GOT3 (cell line): ENCODE measurements at regions not wholly inside any gene's neighbourhood (a gene's known extent, or its start where the extent isn't known, plus 50 kb on each side); places are given as distances from the start of the nearest gene placed in this dataset.

ENCODE experiments used
- DNase-seq: peaks from one replicate; lab custom pipeline; 2025; ENCODE audit warnings: mixed read lengths; lab: John Stamatoyannopoulos, UW

DNA sequence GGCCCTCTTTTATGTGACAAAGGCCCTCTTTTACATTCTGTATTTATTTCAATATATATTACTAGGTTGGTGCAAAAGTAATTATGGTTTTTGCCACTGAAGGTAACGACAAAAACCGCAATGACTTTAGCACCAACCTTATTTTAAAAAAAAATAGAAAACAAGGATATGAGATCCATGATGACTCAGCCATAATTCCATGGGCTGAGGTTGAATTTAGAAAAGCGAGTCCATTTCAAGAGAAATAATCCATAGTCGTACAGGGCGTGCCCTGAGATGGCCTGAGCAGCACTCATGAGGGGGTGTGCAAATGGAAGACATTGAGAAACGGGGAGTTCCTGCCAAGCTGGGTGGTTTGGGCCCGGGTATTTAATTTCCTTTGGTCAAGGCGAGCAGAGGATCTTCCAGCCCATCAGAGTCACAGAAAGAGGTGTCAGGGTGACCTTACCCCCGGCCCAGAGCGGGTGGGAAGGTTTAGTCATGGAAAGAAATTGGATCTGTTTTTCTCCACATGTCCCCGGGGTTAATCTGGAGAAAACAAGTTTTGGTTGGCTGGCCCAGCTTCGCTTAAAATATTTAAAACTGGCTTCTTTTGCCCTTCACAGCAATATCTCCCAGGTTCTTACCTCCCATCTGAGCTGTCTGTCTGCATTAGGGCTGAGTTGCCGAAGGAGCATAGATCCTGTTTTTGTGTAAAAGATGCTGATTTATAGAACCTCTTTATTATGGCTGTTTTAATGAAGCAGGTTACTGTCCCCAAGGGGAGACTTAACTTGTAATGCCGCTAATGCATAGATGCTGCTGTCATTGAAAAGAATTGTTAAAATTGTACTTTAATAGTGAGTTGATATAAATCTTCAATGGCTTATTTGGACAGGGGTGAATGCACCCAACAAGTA is 255.6 kb downstream of the PREX1 start:
- no peak for DNase-seq

DNA sequence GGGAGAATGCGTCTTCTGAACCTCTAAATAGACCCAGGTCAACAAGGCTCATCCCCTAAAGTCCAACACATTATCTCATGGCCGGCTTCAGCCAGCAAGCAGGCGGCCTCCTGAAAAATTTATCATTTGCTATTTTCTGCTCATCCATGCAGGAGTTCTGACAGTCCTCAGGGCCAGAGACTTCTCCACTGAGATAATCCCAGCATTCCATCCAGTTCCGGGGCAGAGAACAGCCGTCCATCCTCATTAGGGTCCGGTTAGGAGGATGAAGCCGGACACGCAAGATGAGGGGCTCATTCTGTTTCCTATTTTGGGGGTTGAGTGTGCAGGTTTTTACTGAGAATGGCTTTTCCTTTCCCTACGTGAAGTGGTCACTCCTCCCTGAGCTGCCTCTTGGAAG is 258.1 kb downstream of the PREX1 start:
- DNase-seq = no peak

DNA sequence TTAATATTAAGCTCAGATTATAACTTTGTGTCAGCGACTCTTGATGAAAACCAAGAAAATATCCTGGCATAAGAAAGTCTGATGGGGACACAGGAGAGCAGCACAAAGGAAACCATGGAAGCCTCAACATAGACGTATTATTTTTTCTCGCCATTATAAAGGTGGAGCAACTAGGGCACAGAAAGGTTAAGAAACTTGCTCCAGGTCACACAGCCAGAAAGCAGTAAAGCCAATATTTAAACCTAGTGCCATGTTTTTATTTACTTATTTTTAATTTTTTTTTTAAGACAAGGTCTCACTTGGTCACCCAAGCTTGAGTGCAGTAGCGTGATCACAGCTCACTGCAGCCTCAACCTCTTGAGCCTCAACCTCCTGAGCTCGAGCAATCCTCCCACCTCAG is 259.3 kb downstream of the PREX1 start:
- DNase-seq = no peak

- DNase-seq = no peak
These were observed 260.7 kb downstream of the PREX1 start for GRCh38 chr20:48567145-48567544.

DNA sequence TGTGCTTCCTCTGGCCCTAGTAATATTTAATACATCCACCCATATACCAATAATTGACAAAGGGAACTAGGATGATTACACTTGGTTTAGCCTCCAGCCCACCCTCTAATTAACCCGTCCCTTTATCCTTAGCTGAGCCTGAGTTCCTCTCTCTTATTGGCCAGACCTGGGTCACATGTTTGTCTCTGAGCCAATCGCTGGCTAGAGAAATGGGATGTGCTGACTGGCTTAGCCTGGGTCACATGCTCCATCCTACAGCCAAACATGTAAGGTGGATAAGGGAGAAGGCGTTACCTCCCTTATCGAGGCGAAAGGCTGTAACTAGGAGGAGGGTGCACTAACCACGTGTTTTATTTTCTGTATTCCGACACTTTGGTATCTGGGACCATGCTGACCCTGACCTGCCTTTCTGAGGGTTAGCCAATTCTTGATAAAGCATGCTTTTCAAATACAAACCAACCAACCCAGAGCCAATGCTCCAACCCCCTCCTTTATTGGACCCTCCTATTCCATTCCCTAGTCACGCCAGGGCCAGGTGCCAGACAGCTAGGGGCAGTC is 262.7 kb downstream of the PREX1 start:
- DNase-seq = no peak

- no peak for DNase-seq
These were observed 264.5 kb downstream of the PREX1 start for GRCh38 chr20:48563191-48563870.

DNA sequence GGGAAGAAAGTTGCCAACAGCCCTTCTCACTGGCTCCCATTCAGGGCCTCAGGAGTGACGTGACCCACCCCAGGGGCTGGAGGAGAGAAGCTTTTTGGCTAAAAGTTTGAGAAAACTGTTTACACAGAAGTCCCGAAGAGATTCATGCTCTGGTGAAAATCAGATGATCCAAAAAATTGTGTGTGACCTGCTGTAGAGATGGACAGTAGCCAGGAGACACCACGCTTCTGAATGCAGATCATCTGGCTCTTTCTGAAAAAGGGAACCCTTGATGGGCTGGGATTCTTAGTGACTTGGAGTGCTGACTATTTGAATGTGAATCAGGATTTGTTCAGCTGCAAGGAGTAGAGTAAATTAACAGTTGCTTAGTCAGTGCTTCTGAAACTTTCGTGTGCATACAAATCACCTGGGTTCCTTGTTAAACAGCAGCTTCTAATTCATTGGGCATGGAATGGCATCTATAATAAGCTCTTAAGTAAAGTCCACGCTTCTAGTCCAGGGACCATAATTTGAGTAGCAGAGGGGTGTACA is 265.1 kb downstream of the PREX1 start:
- no peak for DNase-seq

DNA sequence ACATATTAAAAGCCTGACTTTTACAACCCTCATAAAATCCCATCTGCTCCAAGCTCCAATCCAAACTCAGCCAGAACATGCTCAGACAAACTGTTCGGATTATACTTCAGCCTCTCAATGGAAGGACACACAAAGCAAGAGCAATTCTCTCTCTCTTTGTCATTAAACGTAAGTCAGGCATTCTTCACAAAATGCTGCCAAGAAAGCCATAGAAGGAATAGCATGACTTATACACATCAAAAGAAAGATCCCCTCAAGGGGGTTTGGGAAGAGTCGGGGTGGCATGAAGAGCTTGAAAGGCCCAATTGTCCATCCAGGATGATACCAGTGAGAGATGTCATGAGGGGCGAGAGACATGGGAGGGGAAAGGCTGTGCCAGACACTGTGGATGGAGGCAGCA is 268.9 kb downstream of the PREX1 start:
- no peak for DNase-seq

- no peak for DNase-seq
These were observed 270.4 kb downstream of the PREX1 start for GRCh38 chr20:48557380-48557779.

DNA sequence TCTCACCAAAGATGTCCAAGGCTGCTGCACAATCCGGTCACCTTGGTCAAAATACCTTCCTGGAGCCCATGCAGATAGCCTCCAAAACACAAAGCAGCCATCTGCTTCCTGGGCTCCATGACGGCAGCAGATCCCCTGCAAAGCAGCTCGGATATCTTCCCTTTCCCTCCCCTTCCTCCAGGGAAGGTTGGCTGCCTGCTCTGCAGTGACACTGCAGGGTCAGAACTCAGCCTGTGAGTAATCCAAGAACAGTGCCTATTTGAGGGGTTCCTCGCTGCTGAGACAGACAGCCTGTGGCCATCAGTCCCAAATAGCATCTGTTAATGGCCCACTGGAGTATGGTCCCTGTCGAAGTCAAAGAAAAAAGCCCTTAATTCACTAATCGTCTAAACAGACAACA is 270.8 kb downstream of the PREX1 start:
- DNase-seq = no peak

- no peak for DNase-seq
These were observed 275.2 kb downstream of the PREX1 start for GRCh38 chr20:48552550-48552949.

- no peak for DNase-seq
These were observed 277.0 kb downstream of the PREX1 start for GRCh38 chr20:48550814-48551213.

- no peak for DNase-seq
These were observed 280.1 kb downstream of the PREX1 start for GRCh38 chr20:48547664-48548063.

DNA sequence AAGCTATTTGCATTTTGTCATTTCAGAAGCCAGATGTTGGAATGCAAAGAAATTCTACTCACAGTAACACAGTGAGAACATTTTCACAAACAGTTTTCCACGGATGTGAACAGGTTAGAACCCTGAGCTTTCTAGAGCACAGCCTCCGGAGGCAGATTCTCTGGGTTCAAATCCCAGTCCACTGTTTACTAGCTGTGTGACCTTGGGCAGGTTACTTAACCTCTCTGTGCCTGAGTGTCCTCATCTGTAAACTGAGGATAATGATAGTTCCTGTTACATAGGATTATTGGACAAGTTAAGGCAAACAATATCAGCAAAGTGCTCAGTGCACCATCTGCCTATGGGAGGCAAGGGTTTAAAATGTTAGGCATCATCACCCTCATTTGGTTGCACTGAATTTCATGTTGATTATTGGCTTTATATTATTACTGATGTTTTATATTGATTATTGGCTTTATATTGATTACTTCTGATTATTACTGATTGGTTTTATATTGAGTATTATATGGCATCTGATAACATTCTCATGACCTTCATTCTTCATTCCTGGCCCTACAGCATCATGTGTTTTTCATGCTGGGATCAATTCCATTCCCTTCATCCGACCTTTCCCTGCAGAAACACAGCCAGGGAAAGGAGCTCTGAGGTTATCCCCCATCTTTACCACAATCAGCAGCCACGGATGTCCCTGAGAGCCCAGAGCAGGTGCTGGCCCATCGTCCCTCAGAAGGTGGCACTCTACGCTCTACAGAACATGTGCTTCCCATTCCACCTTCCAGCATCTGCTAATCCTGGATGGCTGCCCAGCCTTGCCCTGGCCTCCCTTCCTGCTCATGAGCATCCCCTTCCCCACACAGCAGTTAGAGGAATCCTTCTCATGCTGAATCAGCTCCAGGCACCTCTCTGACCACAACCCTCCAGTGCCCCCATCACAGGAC is 283.1 kb downstream of the PREX1 start:
- no peak for DNase-seq

DNA sequence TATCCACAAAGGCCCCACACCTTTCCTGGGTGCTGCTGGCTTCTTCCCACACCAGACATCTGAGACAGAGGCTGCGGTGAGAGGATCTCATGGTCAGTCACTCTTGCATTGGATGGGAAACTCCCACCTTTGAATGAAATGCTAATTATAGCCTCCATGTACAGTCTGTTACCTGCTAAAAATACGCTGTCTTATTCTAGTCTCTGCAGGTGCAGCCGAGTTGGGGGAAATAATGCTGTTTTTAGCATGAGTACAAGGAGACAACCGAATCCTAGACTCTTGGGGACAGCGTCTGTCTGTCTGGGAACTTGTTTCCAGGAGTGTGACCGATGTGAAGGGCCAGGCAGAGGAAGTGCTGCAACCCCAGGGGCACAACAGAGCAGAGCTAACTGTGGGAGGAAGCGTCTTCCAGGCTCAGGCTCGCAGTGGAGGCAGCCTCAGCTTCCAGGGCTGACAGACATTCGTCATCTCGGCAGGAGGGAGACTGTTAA is 286.2 kb downstream of the PREX1 start:
- DNase-seq = no peak

DNA sequence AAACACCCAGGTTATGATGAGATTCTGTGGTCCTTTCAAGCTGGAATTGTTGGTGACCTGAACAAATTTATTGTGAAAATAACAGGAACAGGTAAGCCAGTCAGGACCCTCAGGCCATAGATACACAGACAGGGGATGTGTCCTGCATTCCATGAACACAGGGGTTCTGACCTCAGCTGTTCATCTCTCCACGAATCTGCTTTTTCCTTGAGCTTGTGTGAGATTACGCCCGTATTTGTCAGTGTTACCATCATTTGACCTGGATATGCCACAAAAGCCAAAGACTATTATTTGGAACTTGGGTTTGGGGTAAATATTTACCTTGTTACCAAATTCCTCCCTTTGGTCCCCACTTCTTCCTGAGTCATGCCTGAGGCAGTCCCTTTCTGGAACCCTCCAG is 288.9 kb downstream of the PREX1 start:
- DNase-seq = no peak

- DNase-seq = no peak
These were observed 289.6 kb downstream of the PREX1 start for GRCh38 chr20:48538058-48538825.

GRCh38 chr20:48536206-48536605 is 291.6 kb downstream of the PREX1 start:
- no peak for DNase-seq

DNA sequence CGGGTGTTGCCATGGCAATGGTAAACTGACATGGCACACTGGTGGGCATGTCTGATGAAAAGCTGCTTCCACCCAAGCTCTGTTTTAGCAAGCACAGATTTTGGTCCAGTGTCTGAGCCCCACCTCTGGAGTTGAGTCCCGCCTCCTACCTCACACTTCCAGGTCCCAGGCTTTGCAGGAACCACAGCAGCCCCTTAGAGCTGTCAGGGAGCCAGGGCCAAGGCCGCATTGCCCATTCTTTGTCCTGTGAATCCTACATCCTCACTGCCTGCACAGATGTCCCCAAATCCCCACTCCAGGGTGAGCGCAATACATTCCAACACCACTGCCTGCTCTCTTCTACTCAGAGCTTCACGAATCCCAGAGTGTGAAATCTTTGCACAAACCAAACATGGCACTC is 292.2 kb downstream of the PREX1 start:
- DNase-seq = no peak

DNA sequence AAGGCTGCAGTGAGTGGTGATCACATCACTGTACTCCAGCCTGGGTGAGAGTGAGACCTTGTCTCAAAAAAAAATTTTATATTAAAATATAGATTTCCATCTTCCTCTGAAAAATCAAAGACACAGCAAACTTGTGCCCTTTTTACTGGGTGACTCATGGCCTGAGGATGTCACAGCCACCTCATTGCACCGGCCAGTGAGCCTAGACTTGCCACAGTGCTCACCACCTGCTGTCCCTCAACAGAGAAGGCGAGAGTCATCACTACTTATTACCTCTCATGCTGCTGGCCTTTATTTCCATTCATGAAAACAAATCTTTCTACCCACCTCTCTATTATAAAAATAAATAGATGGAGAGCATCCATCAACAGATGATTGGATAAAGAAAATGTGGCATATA is 295.8 kb downstream of the PREX1 start:
- no peak for DNase-seq

DNA sequence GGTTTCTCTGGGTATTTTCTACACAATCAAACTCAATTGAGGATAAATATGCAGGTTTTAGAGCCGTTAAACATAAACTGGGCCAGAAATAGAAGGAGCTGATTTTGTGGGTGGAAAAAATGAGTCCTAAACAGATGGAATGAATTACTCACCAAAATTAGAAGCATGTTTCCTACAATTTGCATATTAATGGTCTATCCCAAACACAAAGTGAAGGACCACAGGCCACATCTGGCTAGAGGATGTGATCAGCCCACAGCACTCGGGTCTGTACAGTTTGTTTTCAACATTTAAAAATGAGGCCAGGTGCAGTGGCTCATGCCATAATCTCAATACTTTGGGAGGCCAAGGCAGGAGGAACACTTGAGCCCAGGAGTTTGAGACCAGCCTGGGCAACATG is 296.3 kb downstream of the PREX1 start:
- DNase-seq = no peak
